ENCODE measurements at regions not wholly inside any gene's neighbourhood (a gene's known extent, or its start where the extent isn't known, plus 50 kb on each side); places are given as distances from the start of the nearest gene placed in this dataset.

DNA sequence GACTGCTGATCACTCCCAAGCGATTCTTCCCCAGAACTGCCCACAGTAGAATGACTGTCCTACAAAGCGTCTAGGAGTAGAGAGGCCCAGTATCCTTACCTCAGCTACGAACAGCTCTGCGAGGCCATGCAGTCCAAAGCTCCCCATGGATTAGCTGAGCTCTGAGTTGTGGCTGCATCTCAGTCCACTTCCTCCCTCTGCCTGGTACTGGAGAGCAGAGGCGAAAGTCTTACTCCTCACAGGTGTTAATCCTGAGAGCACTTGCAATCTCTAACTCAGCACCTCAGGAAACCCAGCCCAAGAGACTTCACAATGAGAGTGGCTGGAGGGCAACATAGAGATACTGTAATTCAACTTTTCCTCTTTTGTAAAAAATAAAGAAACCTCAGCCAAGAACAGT lies 493.1 kb downstream of the BCAT1 start:
- TF ChIP-seq, protein P1, sequence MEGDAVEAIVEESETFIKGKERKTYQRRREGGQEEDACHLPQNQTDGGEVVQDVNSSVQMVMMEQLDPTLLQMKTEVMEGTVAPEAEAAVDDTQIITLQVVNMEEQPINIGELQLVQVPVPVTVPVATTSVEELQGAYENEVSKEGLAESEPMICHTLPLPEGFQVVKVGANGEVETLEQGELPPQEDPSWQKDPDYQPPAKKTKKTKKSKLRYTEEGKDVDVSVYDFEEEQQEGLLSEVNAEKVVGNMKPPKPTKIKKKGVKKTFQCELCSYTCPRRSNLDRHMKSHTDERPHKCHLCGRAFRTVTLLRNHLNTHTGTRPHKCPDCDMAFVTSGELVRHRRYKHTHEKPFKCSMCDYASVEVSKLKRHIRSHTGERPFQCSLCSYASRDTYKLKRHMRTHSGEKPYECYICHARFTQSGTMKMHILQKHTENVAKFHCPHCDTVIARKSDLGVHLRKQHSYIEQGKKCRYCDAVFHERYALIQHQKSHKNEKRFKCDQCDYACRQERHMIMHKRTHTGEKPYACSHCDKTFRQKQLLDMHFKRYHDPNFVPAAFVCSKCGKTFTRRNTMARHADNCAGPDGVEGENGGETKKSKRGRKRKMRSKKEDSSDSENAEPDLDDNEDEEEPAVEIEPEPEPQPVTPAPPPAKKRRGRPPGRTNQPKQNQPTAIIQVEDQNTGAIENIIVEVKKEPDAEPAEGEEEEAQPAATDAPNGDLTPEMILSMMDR (IDR thresholded peaks at IDR 0.05): no peak
- no peak for TF ChIP-seq POLR2A (IDR thresholded peaks at IDR 0.05)

Measured in upper lobe of left lung (tissue), 4 donors.